HCT116 (cell line): ENCODE measurements at regions not wholly inside any gene's neighbourhood (a gene's known extent, or its start where the extent isn't known, plus 50 kb on each side); places are given as distances from the start of the nearest gene placed in this dataset.

ENCODE experiments used
- CTCF ChIP-seq, 3 experiments: fragments of 200-600 bp in 1 of 3; sonication (generic) in 1 of 3; IDR thresholded peaks in 2 of 3; conservative IDR thresholded peaks in 1 of 3; 2 replicates each; pipeline ENCODE4 v1.5.1; 2012 to 2017; ENCODE audit warnings: low read depth in 2 of 3, low read length in 2 of 3, antibody characterized with exemption in 1 of 3, borderline replicate concordance in 1 of 3, control low read depth in 1 of 3, mild to moderate bottlenecking in 1 of 3, mixed read lengths in 1 of 3, mixed run types in 1 of 3, moderate library complexity in 1 of 3; ENCODE audit not compliant: insufficient read depth in 1 of 3
- SP1 ChIP-seq: IDR thresholded peaks from 2 replicates; pipeline ENCODE4 v1.6.1; 2012; ENCODE audit warnings: low read depth

GRCh38 chr2:200081236-200081635 lies 125.9 kb downstream of the MAIP1 start:
- TF ChIP-seq CTCF (IDR thresholded peaks at IDR 0.05 in 2 of 3, conservative IDR thresholded peaks at IDR 0.05 in 1 of 3; ENCODE audit: borderline replicate concordance in 1 of 3, insufficient read depth in 1 of 3, low read depth in 2 of 3, low read length in 2 of 3), result no peak
- no peak for TF ChIP-seq SP1
